ENCODE measurements at regions not wholly inside any gene's neighbourhood (a gene's known extent, or its start where the extent isn't known, plus 50 kb on each side); places are given as distances from the start of the nearest gene placed in this dataset.

- no peak overlapping the region for H3K27ac ChIP-seq (ENCODE audit: low read depth, low read length)
- no peak overlapping the region for H3K9ac ChIP-seq (ENCODE audit: extremely low read depth, low read length, poor library complexity, severe bottlenecking)
- Mint-ChIP-seq H3K36me3 (ENCODE audit: low read depth) (no peaks in the 10 kb centered on the region), H3K27me3 (ENCODE audit: insufficient read depth) (no peaks in the 10 kb centered on the region), H3K4me1 (no peaks in the 10 kb centered on the region), H3K27ac (no peak overlapping the region), H3K4me3 (no peak overlapping the region), H3K9me3 (peaks cover 2% of the 10 kb centered on the region)
- H3K4me1 ChIP-seq (ENCODE audit: control insufficient read depth, insufficient read depth, low read length): no peaks in the 10 kb centered on the region
- DNase-seq: no peak
- H3K4me3 ChIP-seq (ENCODE audit: low read length): no peak overlapping the region
- no peaks in the 10 kb centered on the region for H3K36me3 ChIP-seq (ENCODE audit: control insufficient read depth, insufficient read depth, low read length)
- no peak for TF ChIP-seq CTCF (conservative IDR thresholded peaks at IDR 0.05)
- H3K9me3 ChIP-seq (ENCODE audit: control insufficient read depth, low read length): no peaks in the 10 kb centered on the region
- H3K27me3 ChIP-seq (ENCODE audit: control insufficient read depth, insufficient read depth, low read length, poor library complexity, severe bottlenecking): no peaks in the 10 kb centered on the region
- 79 to 91% methylated on average over 4 to 10 of the region's 10 CpGs for WGBS, 2 experiments (ENCODE audit: insufficient coverage in 1 of 2, insufficient read length in 1 of 2)
These were observed 115.6 kb upstream of the RUNX3 start for GRCh38 chr1:25045480-25046193.

- Histone ChIP-seq H3K27ac (ENCODE audit: low read depth, low read length) (no peak overlapping the region), H3K36me3 (ENCODE audit: control insufficient read depth, insufficient read depth, low read length) (no peaks in the 10 kb centered on the region), H3K4me1 (ENCODE audit: control insufficient read depth, insufficient read depth, low read length) (no peaks in the 10 kb centered on the region), H3K9ac (ENCODE audit: extremely low read depth, low read length, poor library complexity, severe bottlenecking) (no peak overlapping the region), H3K4me3 (ENCODE audit: low read length) (no peak overlapping the region), H3K9me3 (ENCODE audit: control insufficient read depth, low read length) (no peaks in the 10 kb centered on the region), H3K27me3 (ENCODE audit: control insufficient read depth, insufficient read depth, low read length, poor library complexity, severe bottlenecking) (no peaks in the 10 kb centered on the region)
- peaks cover 2% of the 10 kb centered on the region for H3K27me3 Mint-ChIP-seq (ENCODE audit: insufficient read depth)
- no peaks in the 10 kb centered on the region for H3K4me1 Mint-ChIP-seq
- no peak overlapping the region for H3K4me3 Mint-ChIP-seq
- H3K27ac Mint-ChIP-seq: no peak overlapping the region
- no peak for TF ChIP-seq CTCF (conservative IDR thresholded peaks at IDR 0.05)
- H3K9me3 Mint-ChIP-seq: peaks cover 2% of the 10 kb centered on the region
- H3K36me3 Mint-ChIP-seq (ENCODE audit: low read depth): no peaks in the 10 kb centered on the region
- no peak for DNase-seq
- 87 to 91% methylated on average over 5 to 8 of the region's 8 CpGs for WGBS, 2 experiments (ENCODE audit: insufficient coverage in 1 of 2, insufficient read length in 1 of 2)
These were observed 113.1 kb upstream of the RUNX3 start for GRCh38 chr1:25043228-25043580.

- H3K9me3 Mint-ChIP-seq: peaks cover 2% of the 10 kb centered on the region
- Histone ChIP-seq H3K27ac (ENCODE audit: low read depth, low read length) (no peak overlapping the region), H3K4me3 (ENCODE audit: low read length) (no peak overlapping the region), H3K9ac (ENCODE audit: extremely low read depth, low read length, poor library complexity, severe bottlenecking) (no peak overlapping the region), H3K36me3 (ENCODE audit: control insufficient read depth, insufficient read depth, low read length) (no peaks in the 10 kb centered on the region), H3K27me3 (ENCODE audit: control insufficient read depth, insufficient read depth, low read length, poor library complexity, severe bottlenecking) (no peaks in the 10 kb centered on the region), H3K4me1 (ENCODE audit: control insufficient read depth, insufficient read depth, low read length) (no peaks in the 10 kb centered on the region), H3K9me3 (ENCODE audit: control insufficient read depth, low read length) (no peaks in the 10 kb centered on the region)
- H3K27ac Mint-ChIP-seq: no peak overlapping the region
- no peak for DNase-seq
- no peaks in the 10 kb centered on the region for H3K4me1 Mint-ChIP-seq
- H3K4me3 Mint-ChIP-seq: no peak overlapping the region
- 82 to 85% methylated on average over 10 to 13 of the region's 13 CpGs for WGBS, 2 experiments (ENCODE audit: insufficient coverage in 1 of 2, insufficient read length in 1 of 2)
- H3K27me3 Mint-ChIP-seq (ENCODE audit: insufficient read depth): peaks cover 2% of the 10 kb centered on the region
- TF ChIP-seq CTCF (conservative IDR thresholded peaks at IDR 0.05): no peak
- H3K36me3 Mint-ChIP-seq (ENCODE audit: low read depth): no peaks in the 10 kb centered on the region
These were observed 112.5 kb upstream of the RUNX3 start for GRCh38 chr1:25042331-25043227.
